K562 (cell line): ENCODE measurements at regions not wholly inside any gene's neighbourhood (a gene's known extent, or its start where the extent isn't known, plus 50 kb on each side); places are given as distances from the start of the nearest gene placed in this dataset.

ENCODE experiments used
- ARNT ChIP-seq, 2 experiments: fragments of 450-650 bp; IDR thresholded peaks; 2 replicates each; pipeline ENCODE4 v1.6.1; 2016; ENCODE audit warnings: mild to moderate bottlenecking in 1 of 2
- CBX2 ChIP-seq: fragments of 200-600 bp; sonication (generic); IDR thresholded peaks from one replicate; pipeline ENCODE4 v1.6.1; 2012; ENCODE audit warnings: mild to moderate bottlenecking, low read length, inconsistent platforms; ENCODE audit not compliant: insufficient read depth, poor library complexity, severe bottlenecking
- CTCF ChIP-seq, 3 experiments: IDR thresholded peaks in 2 of 3; conservative IDR thresholded peaks in 1 of 3; 2 replicates each; pipeline ENCODE4 v1.5.1; 2011 to 2012; ENCODE audit warnings: low read length in 3 of 3, mild to moderate bottlenecking in 3 of 3, control low read depth in 2 of 3, improper control_type of control experiment in 1 of 3, inconsistent platforms in 1 of 3, low read depth in 1 of 3, mixed read lengths in 1 of 3, moderate library complexity in 1 of 3; ENCODE audit not compliant: insufficient read depth in 2 of 3
- EZH2 ChIP-seq: IDR thresholded peaks from 2 replicates; pipeline ENCODE4 v1.6.1; 2012; ENCODE audit warnings: low read depth, mild to moderate bottlenecking, inconsistent platforms, low read length, borderline replicate concordance
- FOXP1 ChIP-seq: sonication (generic); formaldehyde crosslinking; IDR thresholded peaks from 2 replicates; pipeline ENCODE4 v1.8.0; 2022; ENCODE audit warnings: mild to moderate bottlenecking, missing genetic modification reagents
- RBBP5 ChIP-seq: fragments of 200-600 bp; sonication (generic); IDR thresholded peaks from 2 replicates; pipeline ENCODE4 v1.6.1; 2012; ENCODE audit warnings: borderline replicate concordance, mild to moderate bottlenecking, low read length, control low read depth, inconsistent platforms; ENCODE audit not compliant: insufficient read depth, poor library complexity, severe bottlenecking
- YY1 ChIP-seq, 3 experiments: IDR thresholded peaks; 2 replicates each; pipeline ENCODE4 v1.6.1; 2011; ENCODE audit warnings: low read length in 2 of 3, mild to moderate bottlenecking in 2 of 3, moderate library complexity in 2 of 3, borderline replicate concordance in 1 of 3, control low read depth in 1 of 3, low read depth in 1 of 3; ENCODE audit not compliant: insufficient read depth in 3 of 3, insufficient replicate concordance in 2 of 3, control insufficient read depth in 1 of 3, insufficient read length in 1 of 3; ENCODE audit errors: extremely low read depth in 1 of 3
- ZNF609 ChIP-seq: sonication (generic); formaldehyde crosslinking; IDR thresholded peaks from 2 replicates; pipeline ENCODE4 v1.8.1; 2023; ENCODE audit warnings: missing genetic modification reagents, mild to moderate bottlenecking, borderline replicate concordance
- ZNF75A ChIP-seq: fragments of 450-650 bp; formaldehyde crosslinking; IDR thresholded peaks from 2 replicates; pipeline ENCODE4 v1.4.0; 2020; ENCODE audit warnings: mild to moderate bottlenecking
- ZZZ3 ChIP-seq: fragments of 450-650 bp; IDR thresholded peaks from 2 replicates; pipeline ENCODE4 v1.6.1; 2016; ENCODE audit warnings: antibody characterized with exemption, mild to moderate bottlenecking, moderate library complexity

- TF ChIP-seq CTCF (IDR thresholded peaks at IDR 0.05 in 2 of 3, conservative IDR thresholded peaks at IDR 0.05 in 1 of 3; ENCODE audit: insufficient read depth in 2 of 3, low read depth in 1 of 3, low read length in 3 of 3) (no peak), RBBP5 (no peak), ZZZ3 (no peak), ZNF75A (CRISPR knock-in tag) (no peak), ARNT (IDR thresholded peaks at IDR 0.05) (no peak), ZNF609 (CRISPR knock-in tag) (no peak), FOXP1 (no peak), EZH2 (no peak), CBX2 (no peak), YY1 (IDR thresholded peaks at IDR 0.05; ENCODE audit: borderline replicate concordance in 1 of 3, control insufficient read depth in 1 of 3, extremely low read depth in 1 of 3, insufficient read depth in 3 of 3, insufficient read length in 1 of 3, insufficient replicate concordance in 2 of 3, low read depth in 1 of 3, low read length in 2 of 3) (no peak)
Measured at GRCh38 chr18:8517276-8517675, 92.0 kb upstream of the RAB12 start.
